Gastroesophageal sphincter (tissue), 3 donors: ENCODE measurements at regions not wholly inside any gene's neighbourhood (a gene's known extent, or its start where the extent isn't known, plus 50 kb on each side); places are given as distances from the start of the nearest gene placed in this dataset.

ENCODE experiments used
- EP300 ChIP-seq: sonication (generic); formaldehyde crosslinking; IDR thresholded peaks from one replicate; pipeline ENCODE4 v1.6.1; 2017; ENCODE audit warnings: antibody characterized with exemption, mild to moderate bottlenecking
- POLR2A ChIP-seq, 2 donors: fragments of 450-650 bp; IDR thresholded peaks; one replicate each; pipeline ENCODE4 v1.6.1; 2017; ENCODE audit warnings: antibody characterized with exemption in 2 of 2, mild to moderate bottlenecking in 2 of 2, moderate library complexity in 1 of 2
- POLR2AphosphoS5 ChIP-seq: sonication (generic); formaldehyde crosslinking; IDR thresholded peaks from one replicate; pipeline ENCODE4 v1.6.1; 2017; ENCODE audit warnings: antibody characterized with exemption
- TF ChIP-seq, protein P1 (sequence below), 4 experiments: fragments of 200-600 bp in 2 of 4; fragments of 450-650 bp in 2 of 4; sonication (generic) in 1 of 4; IDR thresholded peaks; one replicate each; pipeline ENCODE4 v1.5.1; 2017 to 2019; ENCODE audit warnings: antibody characterized with exemption in 4 of 4, mild to moderate bottlenecking in 2 of 4, moderate library complexity in 2 of 4

DNA sequence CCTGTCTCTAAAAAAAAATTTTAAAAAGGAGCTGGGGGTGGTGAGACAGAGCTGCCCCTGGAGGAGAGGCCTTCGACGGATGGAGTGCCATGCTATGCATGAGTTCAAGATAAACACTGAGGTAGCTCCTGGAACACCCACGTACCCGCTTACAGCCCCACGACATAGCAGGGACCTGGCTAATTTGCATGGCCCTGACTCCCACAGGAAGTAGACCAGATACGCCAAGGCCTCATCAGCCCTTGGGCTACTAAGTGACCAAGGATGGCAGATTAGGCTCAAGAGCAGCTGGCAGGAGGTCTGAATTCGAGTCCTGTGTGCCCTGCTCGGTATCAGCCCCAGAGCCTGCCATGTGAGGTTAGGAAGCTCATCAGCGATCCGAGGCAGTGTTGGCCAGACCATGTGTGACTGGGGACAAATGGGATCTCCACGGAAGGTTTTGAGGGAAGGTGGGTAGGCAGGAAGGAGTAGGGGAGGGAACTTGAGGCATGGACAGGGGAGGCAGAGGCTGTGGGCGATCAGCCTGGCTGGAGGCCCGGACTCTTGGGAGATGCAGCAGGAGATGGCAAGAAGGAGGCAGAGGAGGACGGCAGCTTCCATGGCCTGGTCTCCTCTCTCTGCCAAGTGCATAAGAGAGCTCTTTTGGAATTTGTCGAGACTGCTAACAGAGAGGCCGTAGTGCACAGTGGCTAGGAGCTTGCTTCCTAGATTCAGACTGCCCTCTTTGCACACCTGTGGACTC, 218.3 kb downstream of the GLI2 start:
- TF ChIP-seq POLR2A (IDR thresholded peaks at IDR 0.05) (no peak), EP300 (no peak), POLR2AphosphoS5 (no peak)
- TF ChIP-seq, protein P1, sequence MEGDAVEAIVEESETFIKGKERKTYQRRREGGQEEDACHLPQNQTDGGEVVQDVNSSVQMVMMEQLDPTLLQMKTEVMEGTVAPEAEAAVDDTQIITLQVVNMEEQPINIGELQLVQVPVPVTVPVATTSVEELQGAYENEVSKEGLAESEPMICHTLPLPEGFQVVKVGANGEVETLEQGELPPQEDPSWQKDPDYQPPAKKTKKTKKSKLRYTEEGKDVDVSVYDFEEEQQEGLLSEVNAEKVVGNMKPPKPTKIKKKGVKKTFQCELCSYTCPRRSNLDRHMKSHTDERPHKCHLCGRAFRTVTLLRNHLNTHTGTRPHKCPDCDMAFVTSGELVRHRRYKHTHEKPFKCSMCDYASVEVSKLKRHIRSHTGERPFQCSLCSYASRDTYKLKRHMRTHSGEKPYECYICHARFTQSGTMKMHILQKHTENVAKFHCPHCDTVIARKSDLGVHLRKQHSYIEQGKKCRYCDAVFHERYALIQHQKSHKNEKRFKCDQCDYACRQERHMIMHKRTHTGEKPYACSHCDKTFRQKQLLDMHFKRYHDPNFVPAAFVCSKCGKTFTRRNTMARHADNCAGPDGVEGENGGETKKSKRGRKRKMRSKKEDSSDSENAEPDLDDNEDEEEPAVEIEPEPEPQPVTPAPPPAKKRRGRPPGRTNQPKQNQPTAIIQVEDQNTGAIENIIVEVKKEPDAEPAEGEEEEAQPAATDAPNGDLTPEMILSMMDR (IDR thresholded peaks at IDR 0.05) = no peak
